Liver (tissue), 3 donors: ENCODE measurements at regions not wholly inside any gene's neighbourhood (a gene's known extent, or its start where the extent isn't known, plus 50 kb on each side); places are given as distances from the start of the nearest gene placed in this dataset.

ENCODE experiments used
- ATF3 ChIP-seq: IDR thresholded peaks from 2 replicates; pipeline ENCODE4 v1.6.1; 2016; ENCODE audit warnings: antibody characterized with exemption
- CTCF ChIP-seq: fragments of 150-350 bp; IDR thresholded peaks from 2 replicates; pipeline ENCODE4 v1.5.1; 2017; ENCODE audit warnings: improper control_type of control experiment, low read depth, low read length; ENCODE audit not compliant: missing input control
- EGR1 ChIP-seq, 2 donors: IDR thresholded peaks; 2 replicates each; pipeline ENCODE4 v1.6.1; 2016 to 2018; ENCODE audit warnings: antibody characterized with exemption in 2 of 2, low read depth in 2 of 2
- GABPA ChIP-seq, 2 donors: IDR thresholded peaks in 1 of 2; conservative IDR thresholded peaks in 1 of 2; 2 replicates each; pipeline ENCODE4 v1.6.1; 2016; ENCODE audit warnings: antibody characterized with exemption in 2 of 2, mild to moderate bottlenecking in 1 of 2, moderate library complexity in 1 of 2
- HNF4A ChIP-seq, 2 donors: conservative IDR thresholded peaks; 2 replicates each; pipeline ENCODE4 v1.6.1; 2016; ENCODE audit warnings: antibody characterized with exemption in 2 of 2, mild to moderate bottlenecking in 2 of 2
- JUND ChIP-seq, 2 donors: IDR thresholded peaks; 2 replicates each; pipeline ENCODE4 v1.6.1; 2016; ENCODE audit warnings: antibody characterized with exemption in 2 of 2
- MAX ChIP-seq: IDR thresholded peaks from 2 replicates; pipeline ENCODE4 v1.6.1; 2016; ENCODE audit warnings: antibody characterized with exemption
- RAD21 ChIP-seq, 2 donors: IDR thresholded peaks; 2 replicates each; pipeline ENCODE4 v1.6.1; 2016; ENCODE audit warnings: antibody characterized with exemption in 2 of 2, mild to moderate bottlenecking in 2 of 2
- REST ChIP-seq: IDR thresholded peaks from 2 replicates; pipeline ENCODE4 v1.6.1; 2016; ENCODE audit warnings: antibody characterized with exemption, mild to moderate bottlenecking
- RXRA ChIP-seq, 2 donors: IDR thresholded peaks; 2 replicates each; pipeline ENCODE4 v1.6.1; 2017 to 2018; ENCODE audit warnings: antibody characterized with exemption in 2 of 2, mild to moderate bottlenecking in 1 of 2
- SP1 ChIP-seq: IDR thresholded peaks from 2 replicates; pipeline ENCODE4 v1.6.1; 2018; ENCODE audit warnings: antibody characterized with exemption, mild to moderate bottlenecking
- TAF1 ChIP-seq: conservative IDR thresholded peaks from 2 replicates; pipeline ENCODE4 v1.6.1; 2016; ENCODE audit warnings: antibody characterized with exemption, mild to moderate bottlenecking
- YY1 ChIP-seq: IDR thresholded peaks from 2 replicates; pipeline ENCODE4 v1.6.1; 2016; ENCODE audit warnings: antibody characterized with exemption, mild to moderate bottlenecking
- ZBTB33 ChIP-seq: IDR thresholded peaks from 2 replicates; pipeline ENCODE4 v1.6.1; 2016; ENCODE audit warnings: antibody characterized with exemption
- donor health status: healthy.
- donor health status: healthy.

- TF ChIP-seq CTCF (no peak), YY1 (no peak), RXRA (IDR thresholded peaks at IDR 0.05) (no peak), TAF1 (no peak), MAX (no peak), HNF4A (conservative IDR thresholded peaks at IDR 0.05) (no peak), REST (no peak), RAD21 (IDR thresholded peaks at IDR 0.05) (no peak), ATF3 (no peak), GABPA (IDR thresholded peaks at IDR 0.05 in 1 of 2, conservative IDR thresholded peaks at IDR 0.05 in 1 of 2) (no peak), ZBTB33 (no peak), JUND (IDR thresholded peaks at IDR 0.05) (no peak), EGR1 (IDR thresholded peaks at IDR 0.05; ENCODE audit: low read depth in 2 of 2) (no peak), SP1 (no peak)
Measured at GRCh38 chr9:24901319-24901718, 355.6 kb upstream of the IZUMO3 start.
